A549 (cell line): ENCODE measurements at regions not wholly inside any gene's neighbourhood (a gene's known extent, or its start where the extent isn't known, plus 50 kb on each side); places are given as distances from the start of the nearest gene placed in this dataset.

Experiments
- ATAC-seq, 2 experiments: fragments of 200-7000 bp in 1 of 2; fragments of >200 bp in 1 of 2; cut with Nextera tagmentation in 1 of 2; cut with Tn5 transposase in 1 of 2; 3 replicates each; pipeline versions ENCODE4 v1.8.0 to v1.9.1; 2018 to 2020; ENCODE audit warnings: mild to moderate bottlenecking in 1 of 2, moderate library complexity in 1 of 2
- CTCF ChIA-PET: fragments of 300-600 bp; sonication (Branson Sonifier 250); formaldehyde crosslinking; extraction: SDS; loops from one replicate; lab custom pipeline; 2021; ENCODE audit warnings: antibody characterized with exemption, inconsistent platforms; lab: Yijun Ruan, JAX
- POLR2A ChIA-PET: fragments of 350-600 bp; formaldehyde crosslinking; extraction: SDS; loops from one replicate; lab custom pipeline; 2021; ENCODE audit warnings: antibody characterized with exemption, inconsistent platforms; lab: Yijun Ruan, JAX
- DNase-seq, 2 experiments: peaks; one replicate each; pipeline versions ENCODE4 v3.0.0 to v3.0.0-alpha.2; 2011 to 2016; ENCODE audit warnings: low read depth in 1 of 2, low spot score in 1 of 2
- FAIRE-seq: peaks from 2 replicates; lab custom pipeline; 2011; peaks lifted over from hg19 to GRCh38; lab: Jason Lieb, UNC
- H3K27ac ChIP-seq, 2 experiments: fragments of >200 bp; sonication (Bioruptor Twin); formaldehyde crosslinking; 3 replicates each; pipeline ENCODE4 v1.5.1; 2016 to 2017
- H3K4me1 ChIP-seq: fragments of >200 bp; sonication (Bioruptor Twin); formaldehyde crosslinking; 3 replicates; pipeline ENCODE4 v1.6.1; 2016
- H3K4me2 ChIP-seq: fragments of >200 bp; sonication (Bioruptor Twin); formaldehyde crosslinking; 3 replicates; pipeline ENCODE4 v1.6.1; 2016
- H3K4me3 ChIP-seq: fragments of >200 bp; sonication (Bioruptor Twin); formaldehyde crosslinking; 3 replicates; pipeline ENCODE4 v1.5.1; 2016
- H3K9me3 ChIP-seq: fragments of >200 bp; sonication (Bioruptor Twin); formaldehyde crosslinking; 3 replicates; pipeline ENCODE4 v1.6.1; 2016
- ATOH8 ChIP-seq: fragments of 250-450 bp; sonication (Bioruptor Pico); IDR thresholded peaks from 2 replicates; pipeline ENCODE4 v1.5.0; 2020; ENCODE audit warnings: low read depth, mild to moderate bottlenecking, moderate library complexity
- CBX8 ChIP-seq: fragments of 200-600 bp; sonication (generic); IDR thresholded peaks from 2 replicates; pipeline ENCODE4 v1.6.1; 2016
- CEBPB ChIP-seq, 2 experiments: fragments of >200 bp in 1 of 2; sonication (Bioruptor Twin) in 1 of 2; formaldehyde crosslinking in 1 of 2; IDR thresholded peaks; 2 replicates each; pipeline ENCODE4 v1.6.1; 2012 to 2016
- CHD2 ChIP-seq: fragments of 150-350 bp; IDR thresholded peaks from 2 replicates; pipeline ENCODE4 v1.6.1; 2014; ENCODE audit warnings: low read length; ENCODE audit not compliant: partially characterized antibody
- CTCF ChIP-seq: fragments of >200 bp; sonication (Bioruptor Twin); formaldehyde crosslinking; IDR thresholded peaks from 3 replicates; pipeline ENCODE4 v1.5.1; 2016
- EHMT2 ChIP-seq: fragments of 200-600 bp; sonication (generic); IDR thresholded peaks from 2 replicates; pipeline ENCODE4 v1.6.1; 2016; ENCODE audit warnings: antibody characterized with exemption, low read depth, mild to moderate bottlenecking, moderate library complexity
- EP300 ChIP-seq, 2 experiments: fragments of >200 bp; sonication (Bioruptor Twin); formaldehyde crosslinking; IDR thresholded peaks; 2 replicates in 1 of 2; 3 replicates in 1 of 2; pipeline ENCODE4 v1.6.1; 2016 to 2017
- HES2 ChIP-seq: fragments of >200 bp; sonication (Bioruptor Twin); formaldehyde crosslinking; IDR thresholded peaks from 2 replicates; pipeline ENCODE4 v1.6.1; 2016
- HMGXB4 ChIP-seq: fragments of 250-450 bp; sonication (Bioruptor Pico); IDR thresholded peaks from 2 replicates; pipeline ENCODE4 v1.5.0; 2021; ENCODE audit warnings: mild to moderate bottlenecking, moderate library complexity, borderline replicate concordance
- HOXB13 ChIP-seq: fragments of 250-450 bp; sonication (Bioruptor Pico); IDR thresholded peaks from 2 replicates; pipeline ENCODE4 v1.5.0; 2020; ENCODE audit warnings: low read depth, mild to moderate bottlenecking, moderate library complexity
- HOXB5 ChIP-seq: fragments of 250-450 bp; sonication (Bioruptor Pico); IDR thresholded peaks from 2 replicates; pipeline ENCODE4 v1.5.0; 2020; ENCODE audit warnings: mild to moderate bottlenecking, moderate library complexity
- JUN ChIP-seq, 2 experiments: fragments of >200 bp; sonication (Bioruptor Twin); formaldehyde crosslinking; IDR thresholded peaks; 2 replicates in 1 of 2; 3 replicates in 1 of 2; pipeline ENCODE4 v1.6.1; 2016 to 2017
- JUNB ChIP-seq: fragments of >200 bp; sonication (Bioruptor Twin); formaldehyde crosslinking; IDR thresholded peaks from 2 replicates; pipeline ENCODE4 v1.6.1; 2016
- KDM5A ChIP-seq: fragments of 200-600 bp; sonication (generic); IDR thresholded peaks from 2 replicates; pipeline ENCODE4 v1.6.1; 2016; ENCODE audit warnings: antibody characterized with exemption, mild to moderate bottlenecking
- MAZ ChIP-seq: fragments of 150-350 bp; IDR thresholded peaks from 2 replicates; pipeline ENCODE4 v1.6.1; 2014; ENCODE audit warnings: antibody characterized with exemption, low read depth, low read length, borderline replicate concordance
- MYC ChIP-seq: IDR thresholded peaks from 2 replicates; pipeline ENCODE4 v1.6.1; 2012; ENCODE audit warnings: mild to moderate bottlenecking, inconsistent platforms, low read length, improper control_type of control experiment, borderline replicate concordance
- PHF8 ChIP-seq: fragments of 200-600 bp; sonication (generic); IDR thresholded peaks from 2 replicates; pipeline ENCODE4 v1.6.1; 2016; ENCODE audit warnings: low read depth, mild to moderate bottlenecking, antibody characterized with exemption, moderate library complexity, borderline replicate concordance
- POLR2A ChIP-seq: IDR thresholded peaks from 2 replicates; pipeline ENCODE4 v1.6.1; 2012; ENCODE audit warnings: mild to moderate bottlenecking, low read length
- RNF2 ChIP-seq: fragments of 200-600 bp; sonication (generic); IDR thresholded peaks from 2 replicates; pipeline ENCODE4 v1.6.1; 2016; ENCODE audit warnings: low read depth, mild to moderate bottlenecking, antibody characterized with exemption, moderate library complexity, borderline replicate concordance
- SMC3 ChIP-seq: fragments of >200 bp; sonication (Bioruptor Twin); formaldehyde crosslinking; IDR thresholded peaks from 3 replicates; pipeline ENCODE4 v1.6.1; 2018; ENCODE audit warnings: inconsistent platforms
- SREBF2 ChIP-seq: fragments of 450-650 bp; IDR thresholded peaks from 2 replicates; pipeline ENCODE4 v1.6.1; 2014; ENCODE audit warnings: mild to moderate bottlenecking, moderate library complexity
- USF2 ChIP-seq: fragments of 450-650 bp; IDR thresholded peaks from 2 replicates; pipeline ENCODE4 v1.6.1; 2014; ENCODE audit warnings: antibody characterized with exemption
- ZNF302 ChIP-seq: fragments of 250-450 bp; sonication (Bioruptor Pico); IDR thresholded peaks from 2 replicates; pipeline ENCODE4 v1.9.0; 2021; ENCODE audit warnings: inconsistent platforms, mild to moderate bottlenecking, moderate library complexity
- WGBS: methylation state at CpG from one replicate; pipeline ENCODE4 v1.1.6; 2017; ENCODE audit errors: missing lambda C conversion rate; 5-methylcytosine and 5-hydroxymethylcytosine counted together

GRCh38 chr5:106759152-106759551 is 911.6 kb downstream of the EFNA5 start:
- H3K9me3 ChIP-seq: no peaks in the 10 kb centered on the region
- H3K4me3 ChIP-seq: no peak overlapping the region
- no peak for ATAC-seq
- H3K27ac ChIP-seq: no peak overlapping the region
- 60% methylated on average over 1 of the region's 1 CpG for WGBS
- H3K4me2 ChIP-seq: no peak overlapping the region
- ChIA-PET CTCF (interaction anchor here (0.7 kb wide), 1 partner anchor 846 kb away, joined by 3 read pairs; no protein-coding TSS in a partner anchor), POLR2A (no interaction called here)
- DNase-seq: no peak
- no peaks in the 10 kb centered on the region for H3K4me1 ChIP-seq
- FAIRE-seq: no peak
- TF ChIP-seq CHD2: no peak
- no peak for TF ChIP-seq RNF2
- no peak for TF ChIP-seq HMGXB4
- no peak for TF ChIP-seq SREBF2
- TF ChIP-seq EP300 (IDR thresholded peaks at IDR 0.05): no peak
- no peak for TF ChIP-seq USF2
- TF ChIP-seq MAZ: no peak
- TF ChIP-seq JUNB: no peak
- no peak for TF ChIP-seq CTCF
- no peak for TF ChIP-seq HES2
- TF ChIP-seq SMC3: no peak
- no peak for TF ChIP-seq ATOH8 (CRISPR knock-in tag)
- TF ChIP-seq, all 56 proteins: peak for 0

- WGBS: 67% methylated on average over 3 of the region's 3 CpGs
- no peaks in the 10 kb centered on the region for H3K4me1 ChIP-seq
- FAIRE-seq: no peak
- ATAC-seq: no peak
- no peak for TF ChIP-seq HOXB5 (CRISPR knock-in tag)
- no peak for TF ChIP-seq HOXB13 (CRISPR knock-in tag)
- TF ChIP-seq CHD2: no peak
- TF ChIP-seq PHF8: no peak
- no peak for TF ChIP-seq CBX8
- TF ChIP-seq JUN (IDR thresholded peaks at IDR 0.05): no peak
- TF ChIP-seq RNF2: no peak
- no peak for TF ChIP-seq MYC
- no peak for TF ChIP-seq JUNB
- TF ChIP-seq POLR2A: no peak
- no peak for TF ChIP-seq EHMT2
- TF ChIP-seq CEBPB (IDR thresholded peaks at IDR 0.05): no peak
- TF ChIP-seq MAZ: no peak
- TF ChIP-seq KDM5A: no peak
- no peak for TF ChIP-seq USF2
- no peak for TF ChIP-seq ZNF302 (CRISPR knock-in tag)
- H3K4me2 ChIP-seq: no peak overlapping the region
- CTCF ChIA-PET: no interaction called here
- H3K4me3 ChIP-seq: no peak overlapping the region
- POLR2A ChIA-PET: no interaction called here
- DNase-seq: no peak
- no peak overlapping the region for H3K27ac ChIP-seq
- H3K9me3 ChIP-seq: no peaks in the 10 kb centered on the region
These were observed 913.1 kb downstream of the EFNA5 start for GRCh38 chr5:106757672-106758071.
